Endometrial microvascular endothelial cells (primary cell): ENCODE measurements at regions not wholly inside any gene's neighbourhood (a gene's known extent, or its start where the extent isn't known, plus 50 kb on each side); places are given as distances from the start of the nearest gene placed in this dataset.

ENCODE experiments used
- in situ Hi-C: cut with HindIII; loops from 2 replicates; pipeline ENCODE4 v1.10.0; 2017; ENCODE audit warnings: low sequenced_read_pairs, low pct_unique_long_range_greater_than_20kb; ENCODE audit errors: inconsistent ontology term

DNA sequence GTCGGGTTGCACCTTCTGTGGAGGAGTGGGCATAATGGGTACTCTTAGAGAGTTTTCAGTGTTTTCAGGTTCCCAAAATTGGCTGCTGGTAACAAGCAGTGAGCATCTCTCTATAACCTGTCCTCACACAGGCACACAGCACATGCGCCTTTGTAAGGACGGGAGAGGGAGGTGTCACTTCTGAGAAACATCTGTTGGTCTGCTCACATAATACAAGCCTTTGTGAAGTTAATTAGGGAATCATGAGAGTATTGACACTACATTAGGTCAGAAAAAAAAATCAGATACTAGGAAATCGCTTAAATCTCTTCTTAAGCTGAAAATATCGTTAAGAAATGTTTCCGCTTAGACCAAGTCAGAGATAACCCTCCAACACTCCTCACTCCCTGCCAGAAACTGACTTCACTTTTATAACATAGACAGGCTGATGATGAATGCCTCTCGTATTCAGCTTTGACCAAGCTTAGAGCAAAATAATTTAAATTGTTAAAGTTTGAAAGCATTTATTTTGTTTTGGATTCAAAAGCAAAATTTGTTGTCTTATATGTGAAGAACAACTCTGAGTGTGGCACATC, 769.7 kb downstream of the TNS3 start:
- in situ Hi-C loops = no loop called here

DNA sequence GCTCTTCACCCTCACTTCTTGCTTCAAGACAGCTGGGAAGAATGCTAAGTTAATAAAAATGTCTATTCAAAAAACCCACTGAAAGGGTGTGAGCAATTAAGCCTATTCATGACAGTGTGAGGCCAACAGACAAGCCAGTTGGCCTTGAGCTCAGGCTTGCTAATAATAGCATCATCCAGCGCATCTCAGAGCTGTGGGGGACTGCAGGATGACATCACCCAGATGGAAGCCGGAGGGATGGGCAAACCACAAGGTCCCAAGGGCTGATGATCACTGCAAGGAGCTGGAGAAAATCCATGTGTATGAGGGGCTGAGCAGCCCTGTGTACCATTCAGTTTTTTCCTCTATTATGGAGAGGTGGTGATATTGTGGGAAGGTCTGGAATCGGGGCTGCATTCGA, 770.4 kb downstream of the TNS3 start:
- in situ Hi-C loops = no loop called here

DNA sequence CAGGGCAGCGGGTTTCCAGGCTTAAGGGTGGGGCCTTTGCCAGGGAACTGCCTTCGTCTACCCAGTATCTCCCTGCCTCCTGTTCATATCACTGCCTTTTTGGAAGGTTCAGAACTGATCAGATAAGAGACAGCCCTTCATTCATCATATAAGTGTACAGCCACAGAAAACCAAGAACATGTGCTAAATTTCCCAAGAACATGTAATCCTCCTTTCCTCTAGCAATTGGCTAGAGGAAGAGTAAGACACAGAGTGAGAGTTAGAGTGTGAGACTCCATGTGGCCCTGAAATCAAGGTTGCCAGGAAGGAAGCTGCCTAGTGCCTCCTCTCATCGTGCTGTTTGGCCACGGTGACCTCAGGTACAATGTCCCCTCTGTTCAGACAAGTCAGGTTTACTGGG, 770.9 kb downstream of the TNS3 start:
- in situ Hi-C loops = no loop called here

DNA sequence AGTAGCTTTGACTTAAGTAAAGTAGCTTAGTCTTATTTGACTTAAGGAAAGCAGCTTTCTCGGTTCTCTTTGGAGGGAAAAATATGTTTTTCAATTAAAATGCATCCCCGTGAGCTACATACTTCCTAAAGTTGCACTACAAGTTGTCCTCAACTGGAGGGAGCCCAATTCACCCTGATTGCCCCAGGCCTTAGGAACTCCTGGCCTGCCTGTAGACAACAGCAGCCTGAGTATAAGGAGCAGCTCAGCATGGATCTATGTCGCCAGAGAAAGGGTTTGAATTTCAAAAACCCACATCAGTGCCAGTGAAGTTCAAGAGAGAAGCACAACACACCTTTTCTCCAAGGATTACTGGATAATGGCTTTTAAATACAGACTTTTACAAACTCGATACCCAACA, 772.0 kb downstream of the TNS3 start:
- in situ Hi-C loops = no loop called here

DNA sequence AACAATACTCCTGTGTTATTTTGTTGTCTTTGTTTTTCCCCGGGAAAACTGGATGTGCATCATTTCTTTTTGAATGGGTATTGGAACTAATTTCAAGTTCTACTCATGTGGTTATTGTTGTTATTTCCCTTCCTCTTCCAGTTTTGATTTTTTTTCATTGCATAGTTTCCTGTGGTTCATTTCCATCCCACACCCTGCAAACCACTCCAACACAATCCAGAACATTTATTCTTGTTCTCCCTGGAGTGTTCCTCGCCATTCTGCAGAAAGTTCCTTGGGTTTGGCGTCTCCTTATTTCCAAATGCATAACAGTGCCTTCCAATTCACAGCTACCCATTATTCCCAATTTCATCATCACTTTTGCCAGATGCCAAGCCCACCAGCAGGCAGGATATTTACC, 775.1 kb downstream of the TNS3 start:
- in situ Hi-C loops = no loop called here

DNA sequence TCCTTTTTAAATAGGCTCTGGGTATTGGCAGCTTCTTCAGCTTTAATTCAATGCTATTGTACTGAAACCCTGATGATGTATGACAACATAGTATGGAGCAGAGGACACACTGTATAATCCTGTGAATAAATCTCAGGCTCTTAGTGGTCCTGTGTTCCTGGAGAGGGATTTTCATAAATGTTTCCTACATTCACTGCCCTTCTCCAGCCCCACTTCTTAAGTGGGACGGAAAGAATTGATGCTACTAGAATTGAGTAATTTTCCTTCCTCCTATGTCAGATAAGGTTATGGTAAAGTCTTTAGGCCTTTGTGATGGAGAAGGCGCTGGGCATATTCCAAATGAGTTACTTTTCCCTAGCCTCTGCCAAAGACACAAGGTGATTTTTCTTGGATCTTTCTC, 779.4 kb downstream of the TNS3 start:
- in situ Hi-C loops = no loop called here

DNA sequence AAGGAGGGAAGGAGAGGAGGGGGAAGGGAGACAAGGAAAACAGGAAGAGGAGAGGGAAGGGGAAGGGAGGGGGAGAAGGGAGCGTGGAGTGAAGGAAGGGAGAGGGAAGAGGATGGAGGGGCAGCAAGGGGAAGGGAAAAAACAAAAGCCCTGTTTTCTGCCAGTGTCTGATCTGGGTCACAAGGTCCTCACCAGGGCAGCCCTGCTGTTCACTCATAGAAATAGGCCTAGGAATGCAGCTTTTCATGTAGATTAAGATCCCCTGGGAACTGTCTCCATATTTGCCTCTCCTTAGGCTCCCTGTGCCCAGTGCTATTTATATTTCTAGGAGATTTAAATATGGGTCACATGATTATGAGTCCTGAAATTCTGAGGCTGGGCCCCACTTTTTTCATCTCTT, 790.7 kb downstream of the TNS3 start:
- in situ Hi-C loops = no loop called here

DNA sequence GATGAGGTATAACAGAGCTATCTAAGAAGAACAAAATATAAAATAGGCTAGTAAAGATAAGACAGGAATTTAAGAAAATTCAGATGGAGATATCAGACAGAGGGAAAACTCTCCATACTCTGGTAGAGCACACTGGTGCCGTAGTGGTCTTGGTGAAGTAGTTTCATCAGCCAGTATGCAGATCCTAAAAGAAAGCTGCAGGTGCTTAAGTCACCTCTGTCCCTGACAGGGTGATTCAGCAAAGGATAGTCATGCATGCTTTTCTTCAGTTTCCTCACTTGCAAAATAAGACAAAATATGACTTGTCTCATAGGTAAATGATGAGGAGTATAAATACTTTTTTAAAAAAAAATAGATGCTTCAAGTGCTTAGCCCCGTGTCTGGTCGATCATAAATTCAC, 794.9 kb downstream of the TNS3 start:
- in situ Hi-C loops = no loop called here

DNA sequence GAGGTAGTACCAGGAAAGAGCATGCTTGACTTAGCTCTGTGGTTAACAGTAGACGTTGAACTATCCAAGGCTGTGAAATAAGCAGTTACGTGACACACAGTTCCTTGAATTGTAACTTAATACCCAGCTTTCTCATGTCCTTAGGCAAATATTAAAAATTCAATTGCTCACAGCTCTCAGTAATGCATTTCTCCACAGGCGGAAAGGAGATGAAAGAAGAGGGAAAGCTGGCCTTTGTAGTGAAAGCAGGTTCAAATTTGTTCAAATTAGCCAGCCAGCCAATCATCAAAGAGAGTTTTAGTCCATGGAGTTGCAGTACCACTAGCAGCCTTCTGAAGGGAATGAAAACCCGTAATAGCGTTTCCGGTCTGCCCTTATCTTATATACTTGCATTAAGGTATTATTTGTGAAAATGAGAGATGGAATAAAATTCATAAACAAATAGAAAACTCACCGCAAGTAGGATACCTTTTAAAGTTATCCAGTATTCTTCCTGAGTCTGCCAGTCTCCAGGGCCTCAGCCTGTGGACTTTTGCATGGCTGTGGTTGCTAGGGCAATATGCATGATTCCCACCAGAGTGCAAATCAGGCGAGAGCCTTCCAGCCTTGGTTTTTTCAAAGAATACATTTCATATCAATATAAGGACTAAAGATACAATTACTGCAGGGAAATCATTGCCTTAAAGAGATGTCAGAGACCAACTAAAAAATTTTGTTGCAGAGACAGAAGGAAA, 795.5 kb downstream of the TNS3 start:
- in situ Hi-C loops = no loop called here

DNA sequence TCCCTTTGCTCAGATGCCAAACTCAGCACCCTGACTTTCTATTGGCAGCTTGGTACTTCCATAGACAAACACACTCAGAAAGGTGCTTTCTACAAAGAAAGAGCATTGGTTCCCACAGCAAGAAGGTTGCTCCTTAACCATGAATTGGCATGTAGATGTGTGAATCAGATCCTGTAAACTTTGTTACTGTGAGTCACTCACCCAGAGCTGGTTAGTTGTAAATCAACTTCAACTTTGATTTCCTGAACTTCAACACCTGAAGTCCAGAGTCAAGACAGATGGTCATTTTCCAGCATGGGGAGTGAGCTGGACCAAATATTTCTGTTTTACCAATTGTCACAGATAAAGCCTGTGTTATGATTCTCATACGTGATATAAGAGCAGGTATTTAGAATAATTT, 797.2 kb downstream of the TNS3 start:
- in situ Hi-C loops = no loop called here

DNA sequence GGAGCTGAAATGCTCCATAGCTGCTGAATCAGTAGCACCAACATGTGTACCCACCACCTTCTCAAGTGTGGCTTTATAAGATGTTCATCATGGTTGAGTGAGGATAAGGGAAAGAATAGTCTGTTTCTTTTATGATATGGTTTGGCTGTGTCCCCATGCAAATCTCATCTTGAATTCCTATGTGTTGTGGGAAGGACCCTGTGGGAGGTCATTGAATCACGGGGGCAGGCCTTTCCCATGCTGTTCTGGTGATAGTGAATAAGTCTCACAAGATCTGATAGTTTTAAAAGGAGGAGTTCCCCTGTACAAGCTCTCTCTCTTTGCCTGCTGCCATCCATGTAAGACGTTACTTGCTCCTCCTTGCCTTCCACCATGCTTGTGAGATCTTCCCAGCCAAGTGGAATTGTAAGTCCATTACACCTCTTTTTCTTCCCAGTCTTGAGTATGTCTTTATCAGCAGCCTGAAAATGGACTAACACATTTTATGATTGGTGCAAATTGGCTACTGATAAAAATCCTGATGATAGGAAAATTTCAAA, 799.9 kb downstream of the TNS3 start:
- in situ Hi-C loops = no loop called here

DNA sequence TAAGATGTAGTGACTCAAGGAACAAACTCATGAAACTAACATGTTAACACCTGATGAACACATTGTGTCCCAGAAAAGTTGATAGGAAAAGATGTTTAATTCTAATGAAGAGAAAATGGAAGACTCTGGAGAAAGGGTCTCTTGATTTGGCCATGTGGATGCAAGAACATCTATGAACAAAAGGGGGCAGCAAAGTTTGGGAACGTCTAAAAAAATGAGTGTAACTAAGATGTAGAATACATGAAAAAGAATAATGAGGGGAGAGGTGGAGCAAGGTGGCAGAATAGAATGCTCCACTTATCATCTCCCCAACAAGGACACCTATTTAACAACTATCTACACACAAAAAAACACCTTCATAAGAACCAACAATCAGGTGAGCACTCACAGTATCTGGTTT, 805.1 kb downstream of the TNS3 start:
- in situ Hi-C loops = no loop called here

DNA sequence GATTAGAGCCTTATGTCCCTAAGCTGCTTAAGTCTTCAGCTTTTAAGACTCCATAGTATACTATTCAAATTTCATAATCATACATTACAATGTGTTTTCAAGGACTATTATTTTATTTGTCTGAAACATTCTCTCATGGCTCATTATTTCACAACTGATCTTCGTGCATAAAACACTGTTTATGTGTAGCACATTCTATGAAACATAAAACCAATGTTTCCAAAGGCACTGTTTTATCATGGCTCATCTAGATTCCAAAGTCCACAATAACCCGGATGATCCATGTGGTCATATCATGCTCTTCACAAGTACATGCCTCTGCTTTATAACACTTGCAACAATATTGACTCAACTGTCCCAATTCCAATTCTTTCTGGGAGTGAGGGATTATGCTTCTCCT, 806.1 kb downstream of the TNS3 start:
- in situ Hi-C loops = no loop called here

DNA sequence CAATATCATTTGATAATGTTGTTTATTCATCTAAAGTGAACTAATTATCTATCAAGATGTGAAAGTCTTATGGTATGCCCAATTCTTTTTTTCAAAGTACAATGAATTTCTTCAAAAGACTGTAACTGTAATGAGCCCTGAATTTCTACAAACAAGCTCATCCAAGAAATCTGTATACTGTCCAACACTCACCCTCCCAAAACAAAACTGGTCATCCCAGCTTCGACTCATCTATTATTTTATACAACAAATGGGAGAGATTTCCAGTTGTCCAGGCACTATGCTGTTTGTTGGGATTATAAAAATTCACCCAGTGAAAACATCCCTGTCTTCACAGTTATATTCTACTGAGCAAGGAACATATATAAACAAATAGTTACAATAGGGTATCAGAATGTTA, 806.9 kb downstream of the TNS3 start:
- in situ Hi-C loops = no loop called here

DNA sequence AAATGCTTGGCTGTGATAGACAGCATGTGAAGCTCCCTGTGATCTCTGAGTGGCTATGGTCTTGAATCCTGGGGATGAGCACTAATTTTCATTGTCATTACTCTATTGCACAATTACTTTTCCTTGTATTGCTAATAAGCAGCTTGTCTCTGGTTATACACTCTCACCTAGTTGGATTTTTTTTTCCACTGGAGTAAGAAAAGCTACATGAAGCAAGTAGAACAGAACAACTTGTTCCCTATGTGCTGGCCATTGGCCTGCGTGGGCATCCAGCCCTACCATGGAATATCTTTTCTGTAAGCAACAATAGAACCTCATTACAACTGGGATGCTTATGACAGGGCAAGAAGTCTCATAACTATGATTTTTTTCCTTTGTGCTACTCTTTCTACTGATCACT, 807.4 kb downstream of the TNS3 start:
- in situ Hi-C loops = no loop called here

DNA sequence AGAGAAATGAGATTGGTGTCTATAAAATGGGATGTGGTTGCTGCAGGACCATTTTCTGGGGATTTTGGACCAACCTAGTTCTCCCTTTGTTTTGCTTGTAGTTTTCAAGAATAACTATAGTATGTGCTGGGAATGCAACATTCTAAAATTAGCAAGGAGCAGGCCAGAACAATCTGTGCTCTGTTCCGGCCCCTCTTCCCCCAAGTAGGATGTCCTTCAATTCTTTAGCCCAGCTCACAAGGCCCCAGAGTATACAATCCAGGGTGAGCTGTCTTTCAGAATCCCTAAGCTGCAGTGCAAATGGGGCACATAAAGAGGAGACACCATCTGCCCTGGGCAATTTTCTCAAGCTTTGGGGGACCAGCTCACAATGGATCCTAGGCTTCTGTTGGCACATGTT, 809.1 kb downstream of the TNS3 start:
- in situ Hi-C loops = no loop called here

DNA sequence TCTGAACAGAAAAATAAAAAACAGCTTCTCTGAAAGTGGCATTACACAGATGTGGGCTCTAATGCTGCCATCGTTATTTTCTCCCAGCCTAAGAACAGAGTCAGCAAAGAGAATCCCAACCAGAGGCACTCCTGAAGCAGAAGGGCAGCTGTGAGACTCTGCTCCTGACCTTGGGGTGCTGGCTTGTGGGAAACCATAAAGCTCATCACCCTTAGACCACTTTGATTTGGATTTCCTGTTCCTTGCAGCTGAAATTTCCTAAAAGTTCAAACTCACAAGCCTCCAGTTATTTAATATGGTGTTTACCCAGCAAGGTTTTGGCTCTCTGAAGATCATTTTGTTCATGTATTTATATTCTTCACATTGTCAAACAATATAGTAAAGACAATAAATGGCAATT, 814.8 kb downstream of the TNS3 start:
- in situ Hi-C loops = no loop called here

DNA sequence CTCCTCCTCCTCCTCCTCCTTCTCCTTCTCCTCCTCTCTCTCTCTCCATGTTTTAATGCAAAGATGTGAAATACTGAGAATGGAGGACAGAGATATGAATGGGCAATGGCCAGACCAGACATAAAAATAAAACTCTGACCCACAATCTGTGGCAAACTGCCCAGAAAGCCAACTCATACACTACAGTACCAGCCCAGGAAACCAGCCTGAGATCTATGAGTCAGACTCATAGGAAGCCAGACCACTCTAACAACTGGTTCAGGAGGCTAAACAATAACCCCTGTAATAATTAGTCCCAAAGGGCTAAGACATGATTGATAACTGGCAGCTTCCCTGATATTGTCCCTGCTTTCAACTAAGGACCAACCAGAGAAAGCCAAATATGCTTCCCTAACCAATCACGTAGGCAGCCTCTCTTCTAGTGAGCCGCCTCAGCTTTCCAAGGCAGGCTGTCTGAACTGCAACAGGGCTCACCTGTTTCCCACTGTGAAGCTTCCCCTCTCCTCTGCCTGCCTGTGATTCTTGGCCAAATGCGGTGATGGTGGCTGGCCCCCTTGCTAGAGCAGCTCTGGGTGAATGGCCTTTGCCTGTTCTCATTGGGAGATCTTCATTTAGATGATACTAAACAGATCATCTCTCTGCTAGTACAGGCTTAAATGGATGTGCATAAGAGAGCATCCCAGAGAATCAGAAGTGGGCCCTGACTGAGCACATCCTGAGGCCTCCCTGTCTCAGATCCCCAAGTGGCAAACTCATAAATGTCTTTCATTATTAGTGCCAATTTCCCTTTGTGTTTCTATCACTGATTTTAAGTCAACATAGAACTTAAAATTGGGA, 817.6 kb downstream of the TNS3 start:
- in situ Hi-C loops = no loop called here

DNA sequence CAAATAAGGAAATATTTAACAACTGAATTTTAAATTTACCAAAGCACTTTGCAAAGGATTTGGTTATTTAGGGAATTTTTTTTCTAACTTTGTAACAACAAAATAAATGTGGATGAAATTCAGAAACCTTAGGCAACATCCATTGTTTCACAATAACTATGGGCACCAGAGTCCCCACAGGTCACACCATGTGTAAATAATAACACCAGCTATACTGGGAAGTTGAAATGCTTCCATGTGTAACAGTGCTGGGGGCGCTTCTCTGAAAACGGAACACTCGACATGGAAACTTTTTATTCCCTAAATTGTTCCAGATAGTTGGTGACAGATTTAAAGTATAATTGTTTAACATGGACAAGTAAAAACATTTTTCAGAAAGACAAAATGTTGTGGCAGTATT, 818.6 kb downstream of the TNS3 start:
- in situ Hi-C loops = no loop called here
